GM19240 (cell line): ENCODE measurements at regions not wholly inside any gene's neighbourhood (a gene's known extent, or its start where the extent isn't known, plus 50 kb on each side); places are given as distances from the start of the nearest gene placed in this dataset.

Experiments used
- DNase-seq: peaks from one replicate; pipeline ENCODE4 v3.0.0; 2011; ENCODE audit warnings: low spot score; ENCODE audit not compliant: insufficient read length

GRCh38 chr18:38887671-38888020 is 1322.0 kb upstream of the CELF4 start:
- no peak for DNase-seq

GRCh38 chr18:38886861-38887670 is 1321.5 kb upstream of the CELF4 start:
- DNase-seq = no peak

GRCh38 chr18:38886235-38886634 is 1320.6 kb upstream of the CELF4 start:
- DNase-seq = no peak

GRCh38 chr18:38884050-38884449 is 1318.5 kb upstream of the CELF4 start:
- DNase-seq = no peak

GRCh38 chr18:38883111-38883510 is 1317.5 kb upstream of the CELF4 start:
- DNase-seq = no peak

- DNase-seq = no peak
These were observed 1314.3 kb upstream of the CELF4 start for GRCh38 chr18:38879871-38880270.

- DNase-seq = no peak
These were observed 1306.7 kb upstream of the CELF4 start for GRCh38 chr18:38872342-38872741.

- no peak for DNase-seq
These were observed 1303.2 kb upstream of the CELF4 start for GRCh38 chr18:38868757-38869156.

GRCh38 chr18:38867680-38868079 is 1302.1 kb upstream of the CELF4 start:
- DNase-seq = no peak

GRCh38 chr18:38851526-38851925 is 1285.9 kb upstream of the CELF4 start:
- no peak for DNase-seq

- no peak for DNase-seq
These were observed 1281.7 kb upstream of the CELF4 start for GRCh38 chr18:38847326-38847725.

- no peak for DNase-seq
These were observed 1277.7 kb upstream of the CELF4 start for GRCh38 chr18:38843291-38843690.

GRCh38 chr18:38826247-38826646 is 1260.6 kb upstream of the CELF4 start:
- no peak for DNase-seq

- no peak for DNase-seq
These were observed 1245.6 kb upstream of the CELF4 start for GRCh38 chr18:38811209-38811608.

GRCh38 chr18:38810789-38811188 is 1245.2 kb upstream of the CELF4 start:
- no peak for DNase-seq

- DNase-seq = no peak
These were observed 1242.3 kb upstream of the CELF4 start for GRCh38 chr18:38807915-38808314.

- DNase-seq = no peak
These were observed 1239.7 kb upstream of the CELF4 start for GRCh38 chr18:38805256-38805655.

GRCh38 chr18:38801640-38802039 is 1236.0 kb upstream of the CELF4 start:
- no peak for DNase-seq

GRCh38 chr18:38796762-38797161 is 1231.2 kb upstream of the CELF4 start:
- no peak for DNase-seq

GRCh38 chr18:38792731-38793130 is 1227.1 kb upstream of the CELF4 start:
- no peak for DNase-seq

GRCh38 chr18:38790786-38791185 is 1225.2 kb upstream of the CELF4 start:
- no peak for DNase-seq

GRCh38 chr18:38790303-38790702 is 1224.7 kb upstream of the CELF4 start:
- DNase-seq = no peak

GRCh38 chr18:38789141-38789540 is 1223.5 kb upstream of the CELF4 start:
- DNase-seq = no peak

GRCh38 chr18:38786906-38787305 is 1221.3 kb upstream of the CELF4 start:
- DNase-seq = no peak
